ENCODE measurements at regions not wholly inside any gene's neighbourhood (a gene's known extent, or its start where the extent isn't known, plus 50 kb on each side); places are given as distances from the start of the nearest gene placed in this dataset.
"Not testable (repeated sequence)": the region's sequence is repeated elsewhere in the genome, so short reads cannot be mapped to it uniquely, and the experiment has no call there.

- no peak for DNase-seq (ENCODE audit: low read depth)
Measured at GRCh38 chr4:66556651-66557278, 886.5 kb upstream of the EPHA5 start.

- DNase-seq (ENCODE audit: low read depth), result no peak
Measured at GRCh38 chr4:66555301-66555700, 885.0 kb upstream of the EPHA5 start.

GRCh38 chr4:66554826-66555225, 884.5 kb upstream of the EPHA5 start:
- DNase-seq (ENCODE audit: low read depth), result no peak

GRCh38 chr4:66545301-66545700, 875.0 kb upstream of the EPHA5 start:
- DNase-seq (ENCODE audit: low read depth), result not testable (repeated sequence)

- DNase-seq (ENCODE audit: low read depth), result no peak
Measured at GRCh38 chr4:66544281-66544680, 874.0 kb upstream of the EPHA5 start.

- no peak for DNase-seq (ENCODE audit: low read depth)
Measured at GRCh38 chr4:66539745-66540144, 869.5 kb upstream of the EPHA5 start.

GRCh38 chr4:66524781-66525180, 854.5 kb upstream of the EPHA5 start:
- DNase-seq (ENCODE audit: low read depth), result no peak

- DNase-seq (ENCODE audit: low read depth), result no peak
Measured at GRCh38 chr4:66522244-66522643, 852.0 kb upstream of the EPHA5 start.

- no peak for DNase-seq (ENCODE audit: low read depth)
Measured at GRCh38 chr4:66516940-66517339, 846.7 kb upstream of the EPHA5 start.

GRCh38 chr4:66506985-66507384, 836.7 kb upstream of the EPHA5 start:
- DNase-seq (ENCODE audit: low read depth), result no peak

GRCh38 chr4:66501997-66502396, 831.7 kb upstream of the EPHA5 start:
- DNase-seq (ENCODE audit: low read depth), result no peak

GRCh38 chr4:66490729-66491128, 820.4 kb upstream of the EPHA5 start:
- no peak for DNase-seq (ENCODE audit: low read depth)

- no peak for DNase-seq (ENCODE audit: low read depth)
Measured at GRCh38 chr4:66489783-66490452, 819.6 kb upstream of the EPHA5 start.

GRCh38 chr4:66489370-66489769, 819.1 kb upstream of the EPHA5 start:
- DNase-seq (ENCODE audit: low read depth), result no peak

- DNase-seq (ENCODE audit: low read depth), result no peak
Measured at GRCh38 chr4:66486068-66486467, 815.8 kb upstream of the EPHA5 start.

- DNase-seq (ENCODE audit: low read depth), result no peak
Measured at GRCh38 chr4:66482186-66482585, 811.9 kb upstream of the EPHA5 start.

GRCh38 chr4:66475596-66475995, 805.3 kb upstream of the EPHA5 start:
- DNase-seq (ENCODE audit: low read depth), result no peak

- DNase-seq (ENCODE audit: low read depth), result no peak
Measured at GRCh38 chr4:66465111-66465510, 794.8 kb upstream of the EPHA5 start.

- not testable (repeated sequence) for DNase-seq (ENCODE audit: low read depth)
Measured at GRCh38 chr4:66462890-66463289, 792.6 kb upstream of the EPHA5 start.

GRCh38 chr4:66451741-66452140, 781.5 kb upstream of the EPHA5 start:
- DNase-seq (ENCODE audit: low read depth), result peak; percentile 39

GRCh38 chr4:66443008-66443407, 772.7 kb upstream of the EPHA5 start:
- no peak for DNase-seq (ENCODE audit: low read depth)

GRCh38 chr4:66439508-66439907, 769.2 kb upstream of the EPHA5 start:
- DNase-seq (ENCODE audit: low read depth), result no peak

- no peak for DNase-seq (ENCODE audit: low read depth)
Measured at GRCh38 chr4:66433706-66434105, 763.4 kb upstream of the EPHA5 start.

GRCh38 chr4:66430856-66431255, 760.6 kb upstream of the EPHA5 start:
- DNase-seq (ENCODE audit: low read depth), result no peak
